ENCODE measurements at regions not wholly inside any gene's neighbourhood (a gene's known extent, or its start where the extent isn't known, plus 50 kb on each side); places are given as distances from the start of the nearest gene placed in this dataset.

GRCh38 chr7:115478426-115478825, 552.1 kb downstream of the TFEC start:
- Histone ChIP-seq H3K4me3 (no peak overlapping the region), H3K9me3 (no peaks in the 10 kb centered on the region), H3K27me3 (replicated peaks; ENCODE audit: insufficient read depth) (no peaks in the 10 kb centered on the region), H3K27ac (no peak overlapping the region), H3K4me1 (ENCODE audit: control insufficient read depth in 1 of 2, low read depth in 2 of 2) (peaks cover 0 to 4% of the 10 kb centered on the region in 2 donors), H3K36me3 (no peaks in the 10 kb centered on the region)
- no peak for TF ChIP-seq CTCF (IDR thresholded peaks at IDR 0.05)
- DNase-seq (ENCODE audit: low spot score) = no peak
- ATAC-seq (ENCODE audit: insufficient number of reproducible peaks, low FRiP score, low read depth) = no peak

- Histone ChIP-seq H3K27ac (no peak overlapping the region), H3K27me3 (replicated peaks; ENCODE audit: insufficient read depth) (no peaks in the 10 kb centered on the region), H3K36me3 (no peaks in the 10 kb centered on the region), H3K4me3 (peak overlapping the region; percentile 71), H3K9me3 (no peaks in the 10 kb centered on the region), H3K4me1 (ENCODE audit: control insufficient read depth in 1 of 2, low read depth in 2 of 2) (peaks cover 0 to 4% of the 10 kb centered on the region in 2 donors)
- TF ChIP-seq CTCF (IDR thresholded peaks at IDR 0.05) = no peak
- ATAC-seq (ENCODE audit: insufficient number of reproducible peaks, low FRiP score, low read depth) = no peak
- DNase-seq (ENCODE audit: low spot score) = no peak
Observed at GRCh38 chr7:115477193-115477651, 553.3 kb downstream of the TFEC start.

GRCh38 chr7:115476671-115477181, 553.8 kb downstream of the TFEC start:
- H3K9me3 ChIP-seq = no peaks in the 10 kb centered on the region
- H3K36me3 ChIP-seq = no peaks in the 10 kb centered on the region
- TF ChIP-seq CTCF (IDR thresholded peaks at IDR 0.05) = no peak
- no peak for DNase-seq (ENCODE audit: low spot score)
- H3K27ac ChIP-seq = no peak overlapping the region
- H3K27me3 ChIP-seq (replicated peaks; ENCODE audit: insufficient read depth) = no peaks in the 10 kb centered on the region
- H3K4me3 ChIP-seq = peak overlapping the region; percentile 71
- ATAC-seq (ENCODE audit: insufficient number of reproducible peaks, low FRiP score, low read depth) = no peak
- H3K4me1 ChIP-seq (ENCODE audit: control insufficient read depth in 1 of 2, low read depth in 2 of 2) = peaks cover 0 to 4% of the 10 kb centered on the region in 2 donors

GRCh38 chr7:115475761-115476385, 554.0 kb downstream of the MDFIC start:
- Histone ChIP-seq H3K36me3 (no peaks in the 10 kb centered on the region), H3K9me3 (no peaks in the 10 kb centered on the region), H3K27ac (no peak overlapping the region), H3K4me3 (no peak overlapping the region), H3K4me1 (ENCODE audit: control insufficient read depth in 1 of 2, low read depth in 2 of 2) (peaks cover 0 to 4% of the 10 kb centered on the region in 2 donors), H3K27me3 (replicated peaks; ENCODE audit: insufficient read depth) (no peaks in the 10 kb centered on the region)
- no peak for TF ChIP-seq CTCF (IDR thresholded peaks at IDR 0.05)
- ATAC-seq (ENCODE audit: insufficient number of reproducible peaks, low FRiP score, low read depth) (no peak), DNase-seq (ENCODE audit: low spot score) (no peak)

- no peak overlapping the region for H3K4me3 ChIP-seq
- no peak for ATAC-seq (ENCODE audit: insufficient number of reproducible peaks, low FRiP score, low read depth)
- no peaks in the 10 kb centered on the region for H3K27me3 ChIP-seq (replicated peaks; ENCODE audit: insufficient read depth)
- H3K27ac ChIP-seq = no peak overlapping the region
- no peaks in the 10 kb centered on the region for H3K36me3 ChIP-seq
- peaks cover 0 to 4% of the 10 kb centered on the region in 2 donors for H3K4me1 ChIP-seq (ENCODE audit: control insufficient read depth in 1 of 2, low read depth in 2 of 2)
- no peaks in the 10 kb centered on the region for H3K9me3 ChIP-seq
- TF ChIP-seq CTCF (IDR thresholded peaks at IDR 0.05) = no peak
- DNase-seq (ENCODE audit: low spot score) = no peak
Observed at GRCh38 chr7:115475206-115475605, 553.3 kb downstream of the MDFIC start.

Data from thoracic aorta (tissue), 2 donors.